DOHH2 (cell line): ENCODE measurements at regions not wholly inside any gene's neighbourhood (a gene's known extent, or its start where the extent isn't known, plus 50 kb on each side); places are given as distances from the start of the nearest gene placed in this dataset.

Experiments used
- H3F3A ChIP-seq: fragments of 200-600 bp; sonication (generic), shearing (Covaris generic); 2 replicates; pipeline ENCODE4 v1.6.0; 2016; ENCODE audit warnings: antibody characterized with exemption, mild to moderate bottlenecking; ENCODE audit not compliant: control insufficient read depth, insufficient read depth
- H3K27ac ChIP-seq: fragments of 200-600 bp; sonication (generic); 2 replicates; pipeline ENCODE4 v1.5.1; 2014; ENCODE audit warnings: low read depth, mild to moderate bottlenecking, low read length, moderate library complexity
- H3K27me3 ChIP-seq: fragments of 200-600 bp; sonication (generic); 2 replicates; pipeline ENCODE4 v1.6.1; 2014; ENCODE audit warnings: mild to moderate bottlenecking, low read length, mixed read lengths; ENCODE audit not compliant: control insufficient read depth
- H3K36me3 ChIP-seq: fragments of 200-600 bp; sonication (generic); 2 replicates; pipeline ENCODE4 v1.6.1; 2014; ENCODE audit warnings: mild to moderate bottlenecking, low read length, moderate library complexity, mixed read lengths; ENCODE audit not compliant: control insufficient read depth
- H3K4me1 ChIP-seq: fragments of 200-600 bp; sonication (generic); 2 replicates; pipeline ENCODE4 v1.6.1; 2014; ENCODE audit warnings: mild to moderate bottlenecking, low read length, mixed read lengths; ENCODE audit not compliant: control insufficient read depth
- H3K4me2 ChIP-seq: fragments of 200-600 bp; sonication (generic); 2 replicates; pipeline ENCODE4 v1.6.0; 2014; ENCODE audit warnings: mild to moderate bottlenecking, low read length, moderate library complexity
- H3K4me3 ChIP-seq: fragments of 200-600 bp; sonication (generic); 2 replicates; pipeline ENCODE4 v1.5.1; 2014; ENCODE audit warnings: mild to moderate bottlenecking, low read length, mixed read lengths
- H3K79me2 ChIP-seq: fragments of 200-600 bp; sonication (generic); 2 replicates; pipeline ENCODE4 v1.6.1; 2014; ENCODE audit warnings: mild to moderate bottlenecking, low read length, mixed read lengths; ENCODE audit not compliant: control insufficient read depth
- H3K9me2 ChIP-seq: fragments of 200-600 bp; sonication (generic); replicated peaks from 2 replicates; pipeline ENCODE4 v1.6.1; 2014; ENCODE audit warnings: mild to moderate bottlenecking, low read length, mixed read lengths; ENCODE audit not compliant: control insufficient read depth
- H3K9me3 ChIP-seq: fragments of 200-600 bp; sonication (generic); 2 replicates; pipeline ENCODE4 v1.6.1; 2014; ENCODE audit warnings: antibody characterized with exemption, low read length, mixed read lengths; ENCODE audit not compliant: control insufficient read depth, insufficient read depth
- H4K20me1 ChIP-seq: fragments of 200-600 bp; sonication (generic); 2 replicates; pipeline ENCODE4 v1.6.0; 2014; ENCODE audit warnings: low read depth, mild to moderate bottlenecking, antibody characterized with exemption, low read length, moderate library complexity; ENCODE audit not compliant: control insufficient read depth, insufficient read depth
- EZH2phosphoT487 ChIP-seq: fragments of 200-600 bp; sonication (generic); IDR thresholded peaks from 2 replicates; pipeline ENCODE4 v1.6.1; 2017; ENCODE audit warnings: borderline replicate concordance, mild to moderate bottlenecking, antibody characterized with exemption, low read length, moderate library complexity, mixed read lengths
- TF ChIP-seq, protein P1 (sequence below): fragments of 200-600 bp; sonication (generic); IDR thresholded peaks from one replicate; pipeline ENCODE4 v1.5.1; 2014; ENCODE audit warnings: antibody characterized with exemption, mild to moderate bottlenecking, low read depth, low read length; ENCODE audit not compliant: poor library complexity, severe bottlenecking

DNA sequence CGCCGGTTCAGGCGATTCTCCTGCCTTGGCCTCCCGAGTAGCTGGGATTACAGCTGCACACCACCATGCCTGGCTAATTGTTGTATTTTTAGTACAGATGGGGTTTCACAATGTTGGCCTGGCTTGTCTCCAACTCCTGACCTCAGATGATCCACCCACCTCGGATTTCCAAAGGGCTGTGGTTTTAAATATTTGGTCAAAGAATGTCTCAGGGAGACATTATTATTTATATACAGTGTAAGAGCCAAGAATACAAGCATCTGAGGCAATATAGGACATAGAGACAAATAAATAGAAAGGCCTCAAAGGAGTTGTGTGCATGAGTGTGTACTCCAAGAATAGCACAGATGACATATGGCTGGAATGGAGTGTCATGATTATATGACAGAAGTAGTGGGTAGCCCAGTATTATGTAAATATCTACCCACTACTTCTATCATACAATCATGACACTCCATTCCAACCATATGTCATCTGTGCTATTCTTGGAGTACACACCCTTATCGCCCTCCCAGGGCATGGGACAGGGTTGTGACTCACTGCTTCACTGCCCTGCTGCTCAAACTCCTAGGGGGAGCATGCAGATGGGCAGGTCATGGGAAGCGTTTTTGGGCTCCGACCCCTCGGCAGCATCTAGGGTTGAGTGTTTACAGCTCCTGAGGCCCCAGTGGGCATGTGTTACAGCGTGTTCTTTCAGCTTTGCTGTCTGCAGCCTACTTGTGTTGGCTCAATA, 1649.8 kb upstream of the PCDH10 start:
- H4K20me1 ChIP-seq = no peaks in the 10 kb centered on the region
- H3K4me3 ChIP-seq = no peak overlapping the region
- no peaks in the 10 kb centered on the region for H3K36me3 ChIP-seq
- no peak overlapping the region for H3K4me2 ChIP-seq
- no peaks in the 10 kb centered on the region for H3K9me3 ChIP-seq
- H3F3A ChIP-seq = no peaks in the 10 kb centered on the region
- H3K27ac ChIP-seq = no peak overlapping the region
- TF ChIP-seq, protein P1, sequence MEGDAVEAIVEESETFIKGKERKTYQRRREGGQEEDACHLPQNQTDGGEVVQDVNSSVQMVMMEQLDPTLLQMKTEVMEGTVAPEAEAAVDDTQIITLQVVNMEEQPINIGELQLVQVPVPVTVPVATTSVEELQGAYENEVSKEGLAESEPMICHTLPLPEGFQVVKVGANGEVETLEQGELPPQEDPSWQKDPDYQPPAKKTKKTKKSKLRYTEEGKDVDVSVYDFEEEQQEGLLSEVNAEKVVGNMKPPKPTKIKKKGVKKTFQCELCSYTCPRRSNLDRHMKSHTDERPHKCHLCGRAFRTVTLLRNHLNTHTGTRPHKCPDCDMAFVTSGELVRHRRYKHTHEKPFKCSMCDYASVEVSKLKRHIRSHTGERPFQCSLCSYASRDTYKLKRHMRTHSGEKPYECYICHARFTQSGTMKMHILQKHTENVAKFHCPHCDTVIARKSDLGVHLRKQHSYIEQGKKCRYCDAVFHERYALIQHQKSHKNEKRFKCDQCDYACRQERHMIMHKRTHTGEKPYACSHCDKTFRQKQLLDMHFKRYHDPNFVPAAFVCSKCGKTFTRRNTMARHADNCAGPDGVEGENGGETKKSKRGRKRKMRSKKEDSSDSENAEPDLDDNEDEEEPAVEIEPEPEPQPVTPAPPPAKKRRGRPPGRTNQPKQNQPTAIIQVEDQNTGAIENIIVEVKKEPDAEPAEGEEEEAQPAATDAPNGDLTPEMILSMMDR = no peak
- no peak for TF ChIP-seq EZH2phosphoT487
- H3K27me3 ChIP-seq = no peaks in the 10 kb centered on the region
- no peaks in the 10 kb centered on the region for H3K4me1 ChIP-seq
- H3K9me2 ChIP-seq = no peaks in the 10 kb centered on the region
- H3K79me2 ChIP-seq = no peaks in the 10 kb centered on the region

DNA sequence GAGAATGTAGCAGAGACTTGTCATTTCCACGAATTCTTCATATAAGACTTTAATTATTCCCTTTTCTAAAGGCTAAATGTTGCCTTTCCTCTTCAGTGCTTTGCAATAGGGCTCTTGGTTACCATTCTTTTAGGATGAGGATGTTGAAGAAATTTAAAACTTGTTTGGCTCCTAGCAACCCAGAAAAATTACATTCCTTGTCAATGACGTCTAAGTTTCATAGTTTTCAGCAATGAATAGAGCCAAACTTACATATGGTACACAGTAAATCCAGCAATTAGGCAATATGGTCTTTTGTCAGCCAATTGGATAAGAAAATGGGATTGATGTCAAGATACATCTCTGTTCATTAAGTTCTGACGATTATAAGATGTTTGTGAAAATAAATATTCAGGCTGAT, 1639.6 kb upstream of the PCDH10 start:
- no peaks in the 10 kb centered on the region for H3F3A ChIP-seq
- no peak overlapping the region for H3K27ac ChIP-seq
- H3K79me2 ChIP-seq = no peaks in the 10 kb centered on the region
- H3K36me3 ChIP-seq = no peaks in the 10 kb centered on the region
- no peaks in the 10 kb centered on the region for H3K9me2 ChIP-seq
- no peaks in the 10 kb centered on the region for H3K4me1 ChIP-seq
- no peak overlapping the region for H3K4me2 ChIP-seq
- H3K27me3 ChIP-seq = no peaks in the 10 kb centered on the region
- no peak overlapping the region for H3K4me3 ChIP-seq
- no peaks in the 10 kb centered on the region for H4K20me1 ChIP-seq
- no peaks in the 10 kb centered on the region for H3K9me3 ChIP-seq
- TF ChIP-seq EZH2phosphoT487 = no peak
- TF ChIP-seq, protein P1 = no peak

DNA sequence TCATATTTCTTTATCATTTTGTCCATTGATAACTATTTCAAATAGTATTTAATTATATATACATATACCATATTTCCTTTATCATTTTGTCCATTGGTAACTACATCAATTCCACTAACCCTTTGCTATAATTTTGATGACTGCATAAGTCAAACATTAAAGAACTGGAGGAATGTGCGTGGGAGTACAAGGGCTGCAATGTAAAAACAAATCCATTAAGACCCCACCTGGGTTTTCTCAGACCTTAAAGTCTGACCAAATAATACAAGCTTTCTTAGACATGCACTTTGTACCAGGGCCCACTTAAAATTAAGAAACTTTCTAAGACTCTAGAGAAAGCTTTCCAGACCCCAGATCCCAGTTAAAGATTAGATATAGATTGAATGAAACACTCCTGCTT, 1622.4 kb upstream of the PCDH10 start:
- Histone ChIP-seq H3K36me3 (no peaks in the 10 kb centered on the region), H3K4me3 (no peak overlapping the region), H4K20me1 (no peaks in the 10 kb centered on the region), H3K9me2 (no peaks in the 10 kb centered on the region), H3F3A (no peaks in the 10 kb centered on the region), H3K9me3 (no peaks in the 10 kb centered on the region), H3K27ac (no peak overlapping the region), H3K4me2 (no peak overlapping the region), H3K27me3 (no peaks in the 10 kb centered on the region), H3K4me1 (no peaks in the 10 kb centered on the region), H3K79me2 (no peaks in the 10 kb centered on the region)
- no peak for TF ChIP-seq EZH2phosphoT487
- TF ChIP-seq, protein P1 = no peak
